Loucy (cell line): ENCODE measurements at regions not wholly inside any gene's neighbourhood (a gene's known extent, or its start where the extent isn't known, plus 50 kb on each side); places are given as distances from the start of the nearest gene placed in this dataset.

Experiments used
- CTCF ChIP-seq: fragments of 200-600 bp; sonication (generic); conservative IDR thresholded peaks from 2 replicates; pipeline ENCODE4 v1.5.1; 2014; ENCODE audit warnings: mild to moderate bottlenecking, antibody characterized with exemption, low read length
- EZH2phosphoT487 ChIP-seq: fragments of 200-600 bp; IDR thresholded peaks from 2 replicates; pipeline ENCODE4 v1.6.1; 2018; ENCODE audit warnings: antibody characterized with exemption, mild to moderate bottlenecking, moderate library complexity, borderline replicate concordance

- TF ChIP-seq CTCF (no peak), EZH2phosphoT487 (no peak)
Measured at GRCh38 chr9:93859431-93860215, 95.5 kb downstream of the BARX1 start.
